MCF 10A (cell line): ENCODE measurements at regions not wholly inside any gene's neighbourhood (a gene's known extent, or its start where the extent isn't known, plus 50 kb on each side); places are given as distances from the start of the nearest gene placed in this dataset.

Source experiments
- BruUV-seq: library from RNA; stranded (reverse); fragments of 400-500 nt; replicated peaks from 2 replicates; lab custom pipeline; 2021; lab: Mats Ljungman, UMichigan
- CTCF ChIA-PET: fragments of 300-600 bp; sonication (Branson Sonifier 250); formaldehyde crosslinking; extraction: SDS; loops from one replicate; lab custom pipeline; 2021; ENCODE audit warnings: antibody characterized with exemption, inconsistent platforms; lab: Yijun Ruan, JAX
- POLR2A ChIA-PET: fragments of 300-600, 350-650 bp; sonication (Branson Sonifier 250); formaldehyde crosslinking; extraction: SDS; loops from one replicate; lab custom pipeline; 2020; ENCODE audit warnings: antibody characterized with exemption, inconsistent platforms; lab: Yijun Ruan, JAX
- DNase-seq: peaks from one replicate; pipeline ENCODE4 v3.0.0-alpha.2; 2018; ENCODE audit not compliant: unreplicated experiment
- H3K27ac Mint-ChIP-seq: one replicate; pipeline ENCODE4 v1.8.0; 2022; ENCODE audit warnings: mild to moderate bottlenecking, low read depth, mixed read lengths; ENCODE audit not compliant: unreplicated experiment
- H3K27me3 Mint-ChIP-seq: one replicate; pipeline ENCODE4 v1.8.0; 2022; ENCODE audit warnings: mixed read lengths; ENCODE audit not compliant: insufficient read depth, unreplicated experiment
- H3K36me3 Mint-ChIP-seq: one replicate; pipeline ENCODE4 v1.8.0; 2022; ENCODE audit warnings: mild to moderate bottlenecking, moderate library complexity, mixed read lengths; ENCODE audit not compliant: insufficient read depth, unreplicated experiment
- H3K4me1 Mint-ChIP-seq: one replicate; pipeline ENCODE4 v1.8.0; 2022; ENCODE audit warnings: mixed read lengths; ENCODE audit not compliant: insufficient read depth, unreplicated experiment
- H3K4me3 Mint-ChIP-seq: one replicate; pipeline ENCODE4 v1.8.0; 2022; ENCODE audit warnings: mild to moderate bottlenecking, moderate library complexity, mixed read lengths; ENCODE audit not compliant: unreplicated experiment
- H3K9me3 Mint-ChIP-seq: one replicate; pipeline ENCODE4 v1.8.0; 2022; ENCODE audit warnings: mixed read lengths; ENCODE audit not compliant: unreplicated experiment
- CTCF ChIP-seq: fragments of 200-600 bp; IDR thresholded peaks from one replicate; pipeline ENCODE4 v1.8.0; 2022; ENCODE audit warnings: antibody characterized with exemption, mild to moderate bottlenecking; ENCODE audit not compliant: unreplicated experiment
- intact Hi-C: fragments of 100-400 bp; cut with micrococcal nuclease; formaldehyde crosslinking; loops from 2 replicates; pipeline ENCODE4 v1.14.1; 2022

GRCh38 chr21:26669215-26669764 lies 96.2 kb upstream of the CYYR1 start:
- TF ChIP-seq CTCF: no peak
- Mint-ChIP-seq H3K4me1 (no peaks in the 10 kb centered on the region), H3K27ac (no peak overlapping the region), H3K36me3 (no peaks in the 10 kb centered on the region), H3K27me3 (no peaks in the 10 kb centered on the region), H3K9me3 (peaks cover 13% of the 10 kb centered on the region), H3K4me3 (no peak overlapping the region)
- ChIA-PET CTCF (no interaction called here), POLR2A (no interaction called here)
- no peak for DNase-seq
- BruUV-seq: no TSS peak
- intact Hi-C loops: no loop called here

- intact Hi-C loops: no loop called here
- H3K27me3 Mint-ChIP-seq: no peaks in the 10 kb centered on the region
Observed at GRCh38 chr21:26659757-26660156, 86.7 kb upstream of the CYYR1 start.

GRCh38 chr21:26659182-26659581 lies 86.1 kb upstream of the CYYR1 start:
- Mint-ChIP-seq H3K4me3 (no peak overlapping the region), H3K27ac (peak overlapping the region; percentile 85), H3K27me3 (no peaks in the 10 kb centered on the region), H3K9me3 (peaks cover 8% of the 10 kb centered on the region), H3K4me1 (peaks cover 18% of the 10 kb centered on the region), H3K36me3 (no peaks in the 10 kb centered on the region)
- ChIA-PET CTCF (no interaction called here), POLR2A (no interaction called here)
- DNase-seq: peak; percentile 9
- intact Hi-C loops: no loop called here
- TF ChIP-seq CTCF: no peak
- no TSS peak for BruUV-seq

More at GRCh38 chr21:26659757-26660156, 86.7 kb upstream of the CYYR1 start:
- TF ChIP-seq CTCF: no peak
- Mint-ChIP-seq H3K36me3 (no peaks in the 10 kb centered on the region), H3K4me1 (peaks cover 18% of the 10 kb centered on the region), H3K4me3 (no peak overlapping the region), H3K9me3 (peaks cover 8% of the 10 kb centered on the region), H3K27ac (peak overlapping the region; percentile 85)
- ChIA-PET POLR2A (no interaction called here), CTCF (interaction anchor here (0.6 kb wide), 2 partner anchors 11 to 265 kb away, joined by 3 read pairs; no protein-coding TSS in a partner anchor)
- no peak for DNase-seq
- BruUV-seq: TSS peak; percentile 50

GRCh38 chr21:26655460-26655859 lies 82.4 kb upstream of the CYYR1 start:
- no TSS peak for BruUV-seq
- Mint-ChIP-seq H3K4me1 (peaks cover 18% of the 10 kb centered on the region), H3K27ac (no peak overlapping the region), H3K4me3 (no peak overlapping the region), H3K9me3 (peaks cover 5% of the 10 kb centered on the region), H3K36me3 (no peaks in the 10 kb centered on the region), H3K27me3 (no peaks in the 10 kb centered on the region)
- intact Hi-C loops: no loop called here
- DNase-seq: no peak
- TF ChIP-seq CTCF: no peak
- ChIA-PET POLR2A (interaction anchor here (1.0 kb wide), 1 partner anchor 8 kb away, joined by 3 read pairs; no protein-coding TSS in a partner anchor), CTCF (interaction anchor here (0.7 kb wide), 1 partner anchor 17 kb away, joined by 3 read pairs; no protein-coding TSS in a partner anchor)
